ENCODE measurements at regions not wholly inside any gene's neighbourhood (a gene's known extent, or its start where the extent isn't known, plus 50 kb on each side); places are given as distances from the start of the nearest gene placed in this dataset.

- TF ChIP-seq, protein P1, sequence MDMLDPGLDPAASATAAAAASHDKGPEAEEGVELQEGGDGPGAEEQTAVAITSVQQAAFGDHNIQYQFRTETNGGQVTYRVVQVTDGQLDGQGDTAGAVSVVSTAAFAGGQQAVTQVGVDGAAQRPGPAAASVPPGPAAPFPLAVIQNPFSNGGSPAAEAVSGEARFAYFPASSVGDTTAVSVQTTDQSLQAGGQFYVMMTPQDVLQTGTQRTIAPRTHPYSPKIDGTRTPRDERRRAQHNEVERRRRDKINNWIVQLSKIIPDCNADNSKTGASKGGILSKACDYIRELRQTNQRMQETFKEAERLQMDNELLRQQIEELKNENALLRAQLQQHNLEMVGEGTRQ (IDR thresholded peaks at IDR 0.05; ENCODE audit: borderline replicate concordance, low read depth, low read length) = no peak
Measured at GRCh38 chr5:54757541-54757940, 227.9 kb downstream of the ESM1 start (continued).

DNA sequence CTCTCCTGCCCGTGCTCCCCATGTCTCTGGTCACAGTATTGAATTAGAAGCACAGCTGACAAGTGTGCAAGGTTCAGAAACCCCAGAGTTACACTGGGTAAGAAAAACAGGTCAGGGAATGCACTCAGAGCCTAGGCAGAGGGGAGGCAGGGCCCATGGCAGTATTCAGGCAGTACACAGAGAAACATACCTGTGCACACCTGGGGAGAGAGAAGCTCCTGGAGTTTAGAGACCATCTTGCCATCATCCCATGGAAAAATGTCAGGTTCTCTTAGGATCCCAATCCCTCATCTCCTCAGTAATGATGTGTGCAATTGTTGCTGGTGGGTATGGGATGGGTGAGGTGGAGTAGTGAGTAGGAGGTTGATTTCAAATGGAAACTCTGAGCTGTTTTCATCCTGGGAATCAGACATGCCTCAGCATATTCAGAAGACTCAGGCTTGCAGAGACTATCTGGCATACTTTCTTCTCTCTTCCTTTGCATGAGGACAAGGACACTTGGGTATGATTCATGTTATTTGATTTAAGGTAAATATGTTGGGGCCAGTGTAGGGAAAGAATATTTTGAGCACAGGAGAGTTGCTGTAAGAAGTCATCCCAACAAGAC, 228.5 kb downstream of the ESM1 start:
- Histone ChIP-seq H3K27ac (ENCODE audit: low read depth in 2 of 2, low read length in 1 of 2) (no peak overlapping the region), H3F3A (replicated peaks; ENCODE audit: insufficient read depth) (no peaks in the 10 kb centered on the region), H3K9ac (no peak overlapping the region), H3K4me2 (no peak overlapping the region), H3K9me3 (no peaks in the 10 kb centered on the region), H3K79me2 (ENCODE audit: insufficient read depth) (no peaks in the 10 kb centered on the region), H2AFZ (ENCODE audit: low read depth) (no peak overlapping the region), H3K9me2 (no peaks in the 10 kb centered on the region), H4K20me1 (ENCODE audit: insufficient read depth) (no peaks in the 10 kb centered on the region), H3K27me3 (ENCODE audit: insufficient read depth) (no peaks in the 10 kb centered on the region), H3K4me3 (ENCODE audit: low read depth in 2 of 2, low read length in 1 of 2) (no peak overlapping the region), H3K36me3 (replicated peaks in 1 of 2; ENCODE audit: control insufficient read depth in 1 of 2, insufficient read depth in 2 of 2, low read length in 1 of 2) (no peaks in the 10 kb centered on the region), H3K4me1 (ENCODE audit: control insufficient read depth in 1 of 2, insufficient read depth in 2 of 2, low read depth in 1 of 2, low read length in 1 of 2) (peaks cover 0 to 16% of the 10 kb centered on the region in 2 experiments; a peak in 2 of 4 replicates)
- WGBS (ENCODE audit: low lambda C conversion rate) = 36% methylated on average over 1 of the region's 1 CpG
- ChIA-PET CTCF (no interaction called here), POLR2A (no interaction called here)
- TF ChIP-seq, protein P1 (IDR thresholded peaks at IDR 0.05; ENCODE audit: borderline replicate concordance, low read depth, low read length) = no peak
- no peak for DNase-seq

DNA sequence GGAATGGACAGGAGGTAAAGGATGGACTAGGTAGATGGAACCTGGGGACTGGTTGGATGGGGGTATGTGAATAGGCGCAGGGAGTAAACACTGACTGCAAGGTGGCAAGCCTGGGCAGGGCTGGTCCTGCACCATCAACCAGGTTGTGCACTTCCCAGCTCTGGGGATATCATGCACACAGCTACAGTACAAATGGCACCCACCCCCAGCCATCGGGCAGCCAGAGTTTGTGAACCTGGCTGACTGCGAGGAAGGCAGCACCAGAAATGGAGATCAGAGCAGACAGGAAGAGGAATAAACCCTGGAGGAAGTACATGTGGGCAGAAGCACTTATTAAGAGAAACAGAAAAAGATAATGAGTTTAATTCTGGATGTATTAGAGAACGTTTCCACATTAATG, 229.1 kb downstream of the ESM1 start:
- Histone ChIP-seq H4K20me1 (ENCODE audit: insufficient read depth) (no peaks in the 10 kb centered on the region), H3K9me2 (no peaks in the 10 kb centered on the region), H2AFZ (ENCODE audit: low read depth) (no peak overlapping the region), H3K4me3 (ENCODE audit: low read depth in 2 of 2, low read length in 1 of 2) (no peak overlapping the region), H3K9me3 (no peaks in the 10 kb centered on the region), H3K4me2 (no peak overlapping the region), H3K27me3 (ENCODE audit: insufficient read depth) (no peaks in the 10 kb centered on the region), H3F3A (replicated peaks; ENCODE audit: insufficient read depth) (no peaks in the 10 kb centered on the region), H3K4me1 (ENCODE audit: control insufficient read depth in 1 of 2, insufficient read depth in 2 of 2, low read depth in 1 of 2, low read length in 1 of 2) (peaks cover 0 to 11% of the 10 kb centered on the region in 2 experiments; a peak in 2 of 4 replicates), H3K36me3 (replicated peaks in 1 of 2; ENCODE audit: control insufficient read depth in 1 of 2, insufficient read depth in 2 of 2, low read length in 1 of 2) (no peaks in the 10 kb centered on the region), H3K79me2 (ENCODE audit: insufficient read depth) (no peaks in the 10 kb centered on the region), H3K9ac (no peak overlapping the region), H3K27ac (ENCODE audit: low read depth in 2 of 2, low read length in 1 of 2) (no peak overlapping the region)
- TF ChIP-seq YY1 (IDR thresholded peaks at IDR 0.05; ENCODE audit: low read depth) = no peak
- no peak for TF ChIP-seq FOXJ3 (CRISPR knock-in tag; IDR thresholded peaks at IDR 0.05)
- TF ChIP-seq MEF2A (IDR thresholded peaks at IDR 0.05; ENCODE audit: borderline replicate concordance, low read depth) = no peak
- no peak for TF ChIP-seq GATA2 (CRISPR knock-in tag; IDR thresholded peaks at IDR 0.05)
- TF ChIP-seq, protein P2, sequence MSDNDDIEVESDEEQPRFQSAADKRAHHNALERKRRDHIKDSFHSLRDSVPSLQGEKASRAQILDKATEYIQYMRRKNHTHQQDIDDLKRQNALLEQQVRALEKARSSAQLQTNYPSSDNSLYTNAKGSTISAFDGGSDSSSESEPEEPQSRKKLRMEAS (IDR thresholded peaks at IDR 0.05; ENCODE audit: low read depth) = no peak
- ChIA-PET POLR2A (no interaction called here), CTCF (no interaction called here)
- no peak for DNase-seq
- 52% methylated on average over 4 of the region's 4 CpGs for WGBS (ENCODE audit: low lambda C conversion rate)

DNA sequence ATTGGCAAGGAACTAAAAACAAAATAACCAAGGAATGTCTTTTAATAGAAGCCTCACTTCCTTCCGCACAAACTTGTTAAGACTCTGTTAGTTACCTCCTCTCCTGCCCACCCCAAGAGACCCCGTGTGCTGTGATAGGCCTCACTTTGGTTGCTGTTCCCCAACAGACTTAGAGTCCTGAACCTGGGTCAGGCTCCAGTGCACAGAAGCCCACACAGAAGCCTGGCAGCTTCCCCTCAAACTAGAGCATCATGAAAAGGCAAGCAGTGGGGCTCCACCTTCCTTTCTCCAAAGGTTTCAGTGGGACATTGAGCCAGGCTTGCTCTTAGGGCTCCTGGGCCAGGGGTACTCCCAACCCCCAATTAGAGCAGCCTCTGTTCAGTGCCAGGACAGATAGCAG, 230.5 kb downstream of the ESM1 start:
- Histone ChIP-seq H3K9me2 (no peaks in the 10 kb centered on the region), H3K4me3 (ENCODE audit: low read depth in 2 of 2, low read length in 1 of 2) (no peak overlapping the region), H3K4me2 (no peak overlapping the region), H3K9me3 (no peaks in the 10 kb centered on the region), H3K27ac (ENCODE audit: low read depth in 2 of 2, low read length in 1 of 2) (no peak overlapping the region), H2AFZ (ENCODE audit: low read depth) (no peak overlapping the region), H3F3A (replicated peaks; ENCODE audit: insufficient read depth) (no peaks in the 10 kb centered on the region), H4K20me1 (ENCODE audit: insufficient read depth) (no peaks in the 10 kb centered on the region), H3K79me2 (ENCODE audit: insufficient read depth) (no peaks in the 10 kb centered on the region), H3K36me3 (replicated peaks in 1 of 2; ENCODE audit: control insufficient read depth in 1 of 2, insufficient read depth in 2 of 2, low read length in 1 of 2) (no peaks in the 10 kb centered on the region), H3K4me1 (ENCODE audit: control insufficient read depth in 1 of 2, insufficient read depth in 2 of 2, low read depth in 1 of 2, low read length in 1 of 2) (peaks cover 0 to 8% of the 10 kb centered on the region in 2 experiments; a peak in 1 of 4 replicates), H3K27me3 (ENCODE audit: insufficient read depth) (no peaks in the 10 kb centered on the region), H3K9ac (no peak overlapping the region)
- POLR2A ChIA-PET = no interaction called here
- TF ChIP-seq MEF2A (IDR thresholded peaks at IDR 0.05; ENCODE audit: borderline replicate concordance, low read depth) (no peak), SIN3A (IDR thresholded peaks at IDR 0.05; ENCODE audit: borderline replicate concordance, low read depth, low read length) (no peak), POLR2AphosphoS5 (IDR thresholded peaks at IDR 0.05; ENCODE audit: low read depth, low read length) (no peak)
- 73% methylated on average over 2 of the region's 2 CpGs for WGBS (ENCODE audit: low lambda C conversion rate)
- CTCF ChIA-PET = no interaction called here
- no peak for DNase-seq

Measured in SK-N-SH (cell line).